GM12891 (cell line): ENCODE measurements at regions not wholly inside any gene's neighbourhood (a gene's known extent, or its start where the extent isn't known, plus 50 kb on each side); places are given as distances from the start of the nearest gene placed in this dataset.

Experiments
- DNase-seq: peaks from one replicate; pipeline ENCODE4 v3.0.0; 2011; ENCODE audit warnings: low spot score; ENCODE audit not compliant: insufficient read length
- FAIRE-seq: peaks from 2 replicates; lab custom pipeline; 2011; peaks lifted over from hg19 to GRCh38; lab: Jason Lieb, UNC
- PAX5 ChIP-seq: IDR thresholded peaks from 2 replicates; pipeline ENCODE4 v1.6.1; 2011; ENCODE audit warnings: low read length, moderate library complexity, mild to moderate bottlenecking; ENCODE audit not compliant: insufficient read depth, severe bottlenecking
- POLR2A ChIP-seq: IDR thresholded peaks from 2 replicates; pipeline ENCODE4 v1.6.1; 2011; ENCODE audit warnings: low read depth, low read length, control low read depth
- POLR2AphosphoS5 ChIP-seq: IDR thresholded peaks from 2 replicates; pipeline ENCODE4 v1.6.1; 2011; ENCODE audit warnings: low read depth, low read length, control low read depth
- POU2F2 ChIP-seq: IDR thresholded peaks from 2 replicates; pipeline ENCODE4 v1.6.1; 2011; ENCODE audit warnings: low read depth, mild to moderate bottlenecking, control low read depth, low read length, moderate library complexity
- SPI1 ChIP-seq: IDR thresholded peaks from 2 replicates; pipeline ENCODE4 v1.6.1; 2011; ENCODE audit warnings: low read depth, low read length, control low read depth
- TAF1 ChIP-seq: IDR thresholded peaks from 2 replicates; pipeline ENCODE4 v1.6.1; 2011; ENCODE audit warnings: low read depth, low read length, control low read depth

GRCh38 chr1:68281946-68282615 is 49.8 kb upstream of the WLS start:
- TF ChIP-seq PAX5 (no peak), POLR2A (no peak), POU2F2 (no peak), SPI1 (no peak), TAF1 (no peak), POLR2AphosphoS5 (no peak)
- FAIRE-seq (no peak), DNase-seq (no peak)
